DND-41 (cell line): ENCODE measurements at regions not wholly inside any gene's neighbourhood (a gene's known extent, or its start where the extent isn't known, plus 50 kb on each side); places are given as distances from the start of the nearest gene placed in this dataset.
A peak's percentile ranks its signal among the peaks of the same experiment; 100 is the strongest.

Experiments used
- ATAC-seq: fragments of 200-7000 bp; cut with Tn5 transposase; 3 replicates; pipeline ENCODE4 v1.9.1; 2021; ENCODE audit warnings: low read depth; ENCODE audit not compliant: insufficient read depth
- DNase-seq: peaks from one replicate; pipeline ENCODE4 v3.0.0-alpha.2; 2020
- H2AFZ ChIP-seq: 2 replicates; pipeline ENCODE4 v1.6.0; 2012; ENCODE audit warnings: low read depth, low read length
- H3K27ac ChIP-seq: 2 replicates; pipeline ENCODE4 v1.5.1; 2012; ENCODE audit warnings: low read length, inconsistent platforms
- H3K27me3 ChIP-seq: fragments of 200-600 bp; sonication (generic); 2 replicates; pipeline ENCODE4 v1.6.0; 2012; ENCODE audit warnings: low read length, mild to moderate bottlenecking, inconsistent platforms; ENCODE audit not compliant: insufficient read depth, poor library complexity
- H3K36me3 ChIP-seq: 2 replicates; pipeline ENCODE4 v1.5.1; 2012; ENCODE audit warnings: low read length, inconsistent platforms; ENCODE audit not compliant: insufficient read depth
- H3K4me1 ChIP-seq: 2 replicates; pipeline ENCODE4 v1.5.1; 2012; ENCODE audit warnings: mild to moderate bottlenecking, low read length; ENCODE audit not compliant: insufficient read depth
- H3K4me2 ChIP-seq: 2 replicates; pipeline ENCODE4 v1.6.0; 2012; ENCODE audit warnings: mild to moderate bottlenecking, moderate library complexity, low read length, inconsistent platforms; ENCODE audit not compliant: insufficient read depth
- H3K4me3 ChIP-seq, 2 experiments: fragments of 200-600 bp in 1 of 2; shearing (Covaris generic) in 1 of 2; 2 replicates each; pipeline ENCODE4 v1.5.1; 2012 to 2016; ENCODE audit warnings: inconsistent platforms in 2 of 2, low read length in 2 of 2, mild to moderate bottlenecking in 2 of 2, low read depth in 1 of 2, moderate library complexity in 1 of 2
- H3K79me2 ChIP-seq: 2 replicates; pipeline ENCODE4 v1.6.0; 2012; ENCODE audit warnings: low read length, inconsistent platforms; ENCODE audit not compliant: insufficient read depth
- H3K9ac ChIP-seq: 2 replicates; pipeline ENCODE4 v1.6.0; 2012; ENCODE audit warnings: low read depth, mild to moderate bottlenecking, inconsistent platforms, low read length, moderate library complexity
- H3K9me3 ChIP-seq: 2 replicates; pipeline ENCODE4 v1.5.1; 2012; ENCODE audit warnings: low read length, moderate library complexity, mild to moderate bottlenecking, inconsistent platforms; ENCODE audit not compliant: insufficient read depth, severe bottlenecking
- H4K20me1 ChIP-seq: 2 replicates; pipeline ENCODE4 v1.6.0; 2012; ENCODE audit warnings: low read length; ENCODE audit not compliant: insufficient read depth
- EZH2 ChIP-seq: IDR thresholded peaks from 3 replicates; pipeline ENCODE4 v1.6.1; 2012; ENCODE audit warnings: borderline replicate concordance, low read depth, mild to moderate bottlenecking, moderate library complexity, low read length, inconsistent platforms; ENCODE audit not compliant: severe bottlenecking
- TF ChIP-seq, protein P1 (sequence below): IDR thresholded peaks from 2 replicates; pipeline ENCODE4 v1.5.1; 2012; ENCODE audit warnings: borderline replicate concordance, low read length, moderate library complexity, mild to moderate bottlenecking; ENCODE audit not compliant: poor library complexity, severe bottlenecking; ENCODE audit errors: extremely low read depth

- Histone ChIP-seq H3K79me2 (no peaks in the 10 kb centered on the region), H3K27me3 (no peaks in the 10 kb centered on the region), H3K36me3 (no peaks in the 10 kb centered on the region), H3K9ac (no peak overlapping the region), H2AFZ (no peak overlapping the region), H3K4me3 (no peak overlapping the region), H3K4me2 (no peak overlapping the region), H4K20me1 (no peaks in the 10 kb centered on the region), H3K9me3 (no peaks in the 10 kb centered on the region), H3K4me1 (no peaks in the 10 kb centered on the region), H3K27ac (no peak overlapping the region)
- DNase-seq, result no peak
- peak; percentile 39; the same call in 1 of the 3 replicates for ATAC-seq
- TF ChIP-seq EZH2, result no peak
- TF ChIP-seq, protein P1, sequence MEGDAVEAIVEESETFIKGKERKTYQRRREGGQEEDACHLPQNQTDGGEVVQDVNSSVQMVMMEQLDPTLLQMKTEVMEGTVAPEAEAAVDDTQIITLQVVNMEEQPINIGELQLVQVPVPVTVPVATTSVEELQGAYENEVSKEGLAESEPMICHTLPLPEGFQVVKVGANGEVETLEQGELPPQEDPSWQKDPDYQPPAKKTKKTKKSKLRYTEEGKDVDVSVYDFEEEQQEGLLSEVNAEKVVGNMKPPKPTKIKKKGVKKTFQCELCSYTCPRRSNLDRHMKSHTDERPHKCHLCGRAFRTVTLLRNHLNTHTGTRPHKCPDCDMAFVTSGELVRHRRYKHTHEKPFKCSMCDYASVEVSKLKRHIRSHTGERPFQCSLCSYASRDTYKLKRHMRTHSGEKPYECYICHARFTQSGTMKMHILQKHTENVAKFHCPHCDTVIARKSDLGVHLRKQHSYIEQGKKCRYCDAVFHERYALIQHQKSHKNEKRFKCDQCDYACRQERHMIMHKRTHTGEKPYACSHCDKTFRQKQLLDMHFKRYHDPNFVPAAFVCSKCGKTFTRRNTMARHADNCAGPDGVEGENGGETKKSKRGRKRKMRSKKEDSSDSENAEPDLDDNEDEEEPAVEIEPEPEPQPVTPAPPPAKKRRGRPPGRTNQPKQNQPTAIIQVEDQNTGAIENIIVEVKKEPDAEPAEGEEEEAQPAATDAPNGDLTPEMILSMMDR, result no peak
Measured at GRCh38 chr4:112801341-112801740, 164.4 kb downstream of the LARP7 start.

GRCh38 chr4:112802780-112803179 is 165.8 kb downstream of the LARP7 start:
- no peaks in the 10 kb centered on the region for H3K9me3 ChIP-seq
- H4K20me1 ChIP-seq, result no peaks in the 10 kb centered on the region
- H2AFZ ChIP-seq, result no peak overlapping the region
- H3K27ac ChIP-seq, result no peak overlapping the region
- no peaks in the 10 kb centered on the region for H3K4me1 ChIP-seq
- DNase-seq (no peak), ATAC-seq (no peak)
- H3K79me2 ChIP-seq, result no peaks in the 10 kb centered on the region
- no peaks in the 10 kb centered on the region for H3K36me3 ChIP-seq
- no peak overlapping the region for H3K4me2 ChIP-seq
- no peak overlapping the region for H3K4me3 ChIP-seq
- H3K27me3 ChIP-seq, result no peaks in the 10 kb centered on the region
- H3K9ac ChIP-seq, result no peak overlapping the region
- TF ChIP-seq EZH2, result no peak
- TF ChIP-seq, protein P1, result no peak

GRCh38 chr4:112807083-112807482 is 170.1 kb downstream of the LARP7 start:
- no peak for DNase-seq
- Histone ChIP-seq H2AFZ (no peak overlapping the region), H3K79me2 (no peaks in the 10 kb centered on the region), H4K20me1 (no peaks in the 10 kb centered on the region), H3K27me3 (no peaks in the 10 kb centered on the region), H3K27ac (no peak overlapping the region), H3K9me3 (no peaks in the 10 kb centered on the region), H3K9ac (no peak overlapping the region), H3K4me1 (no peaks in the 10 kb centered on the region), H3K36me3 (no peaks in the 10 kb centered on the region), H3K4me2 (no peak overlapping the region), H3K4me3 (no peak overlapping the region)
- no peak for TF ChIP-seq EZH2
- TF ChIP-seq, protein P1, result no peak
- ATAC-seq, result no peak

GRCh38 chr4:112808001-112808400 is 171.1 kb downstream of the LARP7 start:
- Histone ChIP-seq H3K4me1 (no peaks in the 10 kb centered on the region), H2AFZ (no peak overlapping the region), H3K27ac (no peak overlapping the region)

More at GRCh38 chr4:112808001-112808400, 171.1 kb downstream of the LARP7 start:
- H3K36me3 ChIP-seq, result no peaks in the 10 kb centered on the region
- H3K79me2 ChIP-seq, result no peaks in the 10 kb centered on the region
- no peak overlapping the region for H3K4me3 ChIP-seq
- H3K4me2 ChIP-seq, result no peak overlapping the region
- no peak overlapping the region for H3K9ac ChIP-seq
- H3K9me3 ChIP-seq, result no peaks in the 10 kb centered on the region
- no peaks in the 10 kb centered on the region for H4K20me1 ChIP-seq
- DNase-seq (no peak), ATAC-seq (no peak)
- no peak for TF ChIP-seq EZH2
- no peaks in the 10 kb centered on the region for H3K27me3 ChIP-seq
